ENCODE measurements at regions not wholly inside any gene's neighbourhood (a gene's known extent, or its start where the extent isn't known, plus 50 kb on each side); places are given as distances from the start of the nearest gene placed in this dataset.

- TF ChIP-seq CTCF (IDR thresholded peaks at IDR 0.05; ENCODE audit: control insufficient read depth, extremely low read depth, insufficient read depth): no peak
- no peak overlapping the region for H3K4me3 ChIP-seq (ENCODE audit: low read depth, low read length)
- DNase-seq (ENCODE audit: low read depth): no peak
Observed at GRCh38 chr5:68872088-68872839, 221.6 kb upstream of the SLC30A5 start.

GRCh38 chr5:68873198-68873597 lies 220.6 kb upstream of the SLC30A5 start:
- no peak for DNase-seq (ENCODE audit: low read depth)
- no peak overlapping the region for H3K4me3 ChIP-seq (ENCODE audit: low read depth, low read length)
- TF ChIP-seq CTCF (IDR thresholded peaks at IDR 0.05; ENCODE audit: control insufficient read depth, extremely low read depth, insufficient read depth): no peak

GRCh38 chr5:68875351-68875750 lies 218.5 kb upstream of the SLC30A5 start:
- no peak for DNase-seq (ENCODE audit: low read depth)
- no peak overlapping the region for H3K4me3 ChIP-seq (ENCODE audit: low read depth, low read length)
- no peak for TF ChIP-seq CTCF (IDR thresholded peaks at IDR 0.05; ENCODE audit: control insufficient read depth, extremely low read depth, insufficient read depth)

- H3K4me3 ChIP-seq (ENCODE audit: low read depth, low read length): no peak overlapping the region
- no peak for TF ChIP-seq CTCF (IDR thresholded peaks at IDR 0.05; ENCODE audit: control insufficient read depth, extremely low read depth, insufficient read depth)
- no peak for DNase-seq (ENCODE audit: low read depth)
Observed at GRCh38 chr5:68883436-68883835, 210.4 kb upstream of the SLC30A5 start.

GRCh38 chr5:68884144-68884754 lies 209.6 kb upstream of the SLC30A5 start:
- TF ChIP-seq CTCF (IDR thresholded peaks at IDR 0.05; ENCODE audit: control insufficient read depth, extremely low read depth, insufficient read depth): no peak
- DNase-seq (ENCODE audit: low read depth): no peak
- H3K4me3 ChIP-seq (ENCODE audit: low read depth, low read length): no peak overlapping the region

- peak; percentile 30; the same call in 1 of the 2 replicates for TF ChIP-seq CTCF (IDR thresholded peaks at IDR 0.05; ENCODE audit: control insufficient read depth, extremely low read depth, insufficient read depth)
- no peak overlapping the region for H3K4me3 ChIP-seq (ENCODE audit: low read depth, low read length)
- DNase-seq (ENCODE audit: low read depth): no peak
Observed at GRCh38 chr5:68884883-68885282, 208.9 kb upstream of the SLC30A5 start.
